T1000 (cell line): ENCODE measurements at regions not wholly inside any gene's neighbourhood (a gene's known extent, or its start where the extent isn't known, plus 50 kb on each side); places are given as distances from the start of the nearest gene placed in this dataset.
"Not testable (repeated sequence)": the region's sequence is repeated elsewhere in the genome, so short reads cannot be mapped to it uniquely, and the experiment has no call there.

Source experiments
- DNase-seq: peaks from one replicate; lab custom pipeline; 2025; ENCODE audit warnings: mixed read lengths; lab: John Stamatoyannopoulos, UW

- DNase-seq, result no peak
These were observed 84.7 kb downstream of the IRX5 start for GRCh38 chr16:55015181-55015913.

GRCh38 chr16:55016515-55016914 is 85.8 kb downstream of the IRX5 start:
- no peak for DNase-seq

GRCh38 chr16:55017321-55017720 is 86.7 kb downstream of the IRX5 start:
- no peak for DNase-seq

GRCh38 chr16:55018881-55019280 is 88.2 kb downstream of the IRX5 start:
- no peak for DNase-seq

- DNase-seq, result no peak
These were observed 88.9 kb downstream of the IRX5 start for GRCh38 chr16:55019419-55020131.

- DNase-seq, result no peak
These were observed 91.2 kb downstream of the IRX5 start for GRCh38 chr16:55021595-55022475.

GRCh38 chr16:55027260-55027659 is 96.6 kb downstream of the IRX5 start:
- DNase-seq, result not testable (repeated sequence)

GRCh38 chr16:55029509-55029908 is 98.8 kb downstream of the IRX5 start:
- DNase-seq, result no peak

GRCh38 chr16:55030944-55031343 is 100.3 kb downstream of the IRX5 start:
- no peak for DNase-seq

- DNase-seq, result no peak
These were observed 100.8 kb downstream of the IRX5 start for GRCh38 chr16:55031481-55031880.

GRCh38 chr16:55033225-55034156 is 102.8 kb downstream of the IRX5 start:
- DNase-seq, result no peak

- DNase-seq, result no peak
These were observed 104.4 kb downstream of the IRX5 start for GRCh38 chr16:55035029-55035428.

- DNase-seq, result no peak
These were observed 105.3 kb downstream of the IRX5 start for GRCh38 chr16:55035956-55036355.

GRCh38 chr16:55036371-55036821 is 105.7 kb downstream of the IRX5 start:
- DNase-seq, result no peak

- DNase-seq, result no peak
These were observed 106.4 kb downstream of the IRX5 start for GRCh38 chr16:55037046-55037445.

GRCh38 chr16:55037966-55038365 is 107.3 kb downstream of the IRX5 start:
- DNase-seq, result no peak

- DNase-seq, result no peak
These were observed 108.4 kb downstream of the IRX5 start for GRCh38 chr16:55039042-55039441.

- no peak for DNase-seq
These were observed 108.8 kb downstream of the IRX5 start for GRCh38 chr16:55039511-55039910.

- DNase-seq, result no peak
These were observed 109.3 kb downstream of the IRX5 start for GRCh38 chr16:55039931-55040330.

GRCh38 chr16:55040366-55041086 is 109.9 kb downstream of the IRX5 start:
- DNase-seq, result no peak
